Left kidney (tissue), 1 donor: ENCODE measurements at regions not wholly inside any gene's neighbourhood (a gene's known extent, or its start where the extent isn't known, plus 50 kb on each side); places are given as distances from the start of the nearest gene placed in this dataset.
"Not testable (repeated sequence)": the region's sequence is repeated elsewhere in the genome, so short reads cannot be mapped to it uniquely, and the experiment has no call there.

ENCODE experiments used
- DNase-seq: peaks from one replicate; pipeline ENCODE4 v3.0.0-alpha.2; 2013

DNA sequence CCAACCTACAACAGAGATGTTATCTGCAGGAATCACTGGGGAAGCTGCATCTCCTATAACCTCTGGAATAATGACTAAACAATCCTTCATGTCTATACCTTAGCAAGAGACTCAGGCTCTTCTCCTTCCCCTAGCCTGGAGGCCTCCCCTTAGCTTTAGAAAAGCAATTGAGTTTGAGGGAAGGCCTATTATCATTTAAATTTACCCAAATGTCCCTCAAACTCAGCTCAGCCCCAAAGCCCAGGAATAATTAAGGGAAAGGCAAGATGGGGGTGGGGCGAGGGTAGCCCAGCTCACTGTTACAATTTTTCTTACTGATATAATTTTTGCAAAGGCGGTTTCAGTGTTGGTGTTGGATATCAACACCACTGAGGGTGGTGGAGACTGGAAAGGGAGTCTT, 151.4 kb upstream of the EEA1 start:
- no peak for DNase-seq

DNA sequence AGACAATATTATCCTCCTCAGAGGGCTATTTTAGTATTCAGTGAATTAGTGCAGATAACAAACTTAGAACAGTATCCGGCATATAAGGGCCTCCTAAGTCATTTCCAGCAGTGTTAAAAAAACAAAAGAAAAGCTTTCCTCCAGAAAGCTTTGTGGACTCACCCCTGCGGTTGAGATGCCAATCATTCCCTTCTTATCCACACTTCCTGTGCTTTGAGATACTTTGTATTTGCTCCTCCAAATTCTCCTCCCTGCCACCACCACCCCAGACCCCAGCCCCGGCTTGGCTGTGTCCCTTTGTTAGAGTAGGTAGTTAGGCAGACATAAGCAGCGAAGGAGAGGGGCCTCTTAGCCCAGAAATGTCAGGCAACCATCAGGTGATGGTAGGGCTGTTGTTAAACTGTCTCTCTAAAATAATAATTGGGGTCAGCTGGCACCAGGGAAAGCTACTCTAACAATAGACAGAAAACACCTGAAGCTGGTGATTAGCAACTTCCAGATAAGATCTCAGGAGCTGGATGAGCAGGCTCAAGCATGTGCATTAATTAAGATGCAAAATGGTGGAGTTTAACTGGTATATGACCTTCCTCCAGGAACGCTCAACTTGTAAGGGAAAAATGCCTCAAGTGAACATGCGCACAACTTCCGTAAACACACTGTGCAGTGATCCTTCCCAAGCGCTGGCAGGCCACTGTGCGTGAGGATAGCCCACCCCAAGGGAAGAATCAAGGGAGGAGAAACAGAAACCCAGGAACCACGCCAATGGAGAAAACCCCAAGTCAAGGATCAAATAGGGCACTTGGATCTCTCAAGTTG, 152.1 kb upstream of the EEA1 start:
- no peak for DNase-seq

DNA sequence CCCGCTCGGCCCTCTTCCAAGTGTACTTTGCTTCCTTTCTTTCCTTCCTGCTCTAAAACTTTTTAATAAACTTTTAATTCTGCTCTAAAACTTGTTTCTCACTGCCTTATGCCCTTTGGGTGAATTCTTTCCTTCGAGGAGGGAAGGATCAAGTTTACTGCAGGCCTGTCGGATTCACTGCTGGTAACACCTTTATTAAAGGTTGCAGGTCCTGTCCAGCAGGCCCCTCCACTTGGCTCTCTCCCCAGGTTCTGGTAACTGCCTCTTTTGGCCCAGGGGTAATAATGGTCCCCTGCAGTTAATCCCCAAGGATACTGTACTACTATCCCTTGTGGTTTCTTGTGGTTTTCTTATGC, 152.7 kb upstream of the EEA1 start:
- no peak for DNase-seq

DNA sequence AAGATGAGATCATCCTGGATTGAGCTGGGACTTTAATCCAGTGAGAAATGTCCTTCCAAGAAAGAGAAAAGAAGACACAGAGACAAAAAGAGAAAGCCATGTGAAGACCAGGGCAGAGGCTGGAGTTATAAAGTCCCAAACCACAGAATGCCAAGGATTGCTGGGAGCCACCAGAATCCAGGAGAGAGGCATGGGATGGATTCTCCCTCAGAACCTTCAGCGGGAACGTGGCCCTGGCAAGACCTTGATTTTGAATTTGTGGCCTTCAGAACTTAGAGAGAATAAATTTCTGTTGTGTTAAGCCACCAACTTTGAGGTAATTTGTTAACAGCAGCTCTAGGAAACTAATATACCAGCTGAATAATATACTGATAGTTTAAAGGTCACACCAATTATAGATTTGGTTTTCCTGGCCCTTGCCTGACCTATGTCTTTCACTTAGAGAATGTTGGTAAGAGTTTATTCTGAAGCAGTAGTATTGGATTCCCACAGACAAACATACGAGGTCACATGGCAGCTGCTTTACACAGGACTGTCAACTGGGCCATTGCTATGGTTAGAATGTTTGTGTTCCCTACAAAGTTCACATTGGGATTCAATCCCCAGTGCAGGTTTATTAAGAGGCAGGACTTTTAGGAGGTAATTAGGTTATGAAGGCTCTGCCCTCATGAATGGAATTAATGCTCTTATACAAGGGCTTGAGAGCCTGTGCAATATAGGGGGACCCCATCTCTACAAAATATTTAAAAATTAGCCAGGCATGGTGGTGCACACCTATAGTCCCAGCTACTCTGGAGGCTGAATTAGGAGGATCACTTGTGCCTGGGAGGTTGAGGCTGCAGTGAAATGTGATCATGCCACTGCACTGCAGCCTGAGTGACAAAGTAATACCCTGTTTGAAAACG, 156.5 kb upstream of the EEA1 start:
- no peak for DNase-seq

DNA sequence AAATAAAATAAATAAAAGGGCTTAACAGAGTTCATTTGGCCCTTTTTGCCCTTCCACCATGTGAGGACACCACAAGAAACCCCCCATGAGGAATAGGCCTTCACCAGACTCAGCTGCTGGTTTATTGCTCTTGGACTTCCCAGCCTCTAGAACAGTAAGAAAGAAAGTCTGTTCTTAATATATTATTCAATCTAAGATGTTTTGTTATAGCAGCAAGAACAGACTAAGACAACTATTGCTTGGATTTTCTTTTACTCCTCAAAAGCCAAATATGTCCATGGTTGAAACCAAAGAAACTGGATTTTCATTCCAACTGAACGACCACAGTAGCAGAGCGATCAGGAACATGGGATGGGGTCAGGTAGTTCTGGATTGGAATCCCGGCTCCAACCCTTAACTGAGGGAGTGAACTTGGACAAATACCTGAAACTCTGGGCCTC, 157.2 kb upstream of the EEA1 start:
- no peak for DNase-seq

DNA sequence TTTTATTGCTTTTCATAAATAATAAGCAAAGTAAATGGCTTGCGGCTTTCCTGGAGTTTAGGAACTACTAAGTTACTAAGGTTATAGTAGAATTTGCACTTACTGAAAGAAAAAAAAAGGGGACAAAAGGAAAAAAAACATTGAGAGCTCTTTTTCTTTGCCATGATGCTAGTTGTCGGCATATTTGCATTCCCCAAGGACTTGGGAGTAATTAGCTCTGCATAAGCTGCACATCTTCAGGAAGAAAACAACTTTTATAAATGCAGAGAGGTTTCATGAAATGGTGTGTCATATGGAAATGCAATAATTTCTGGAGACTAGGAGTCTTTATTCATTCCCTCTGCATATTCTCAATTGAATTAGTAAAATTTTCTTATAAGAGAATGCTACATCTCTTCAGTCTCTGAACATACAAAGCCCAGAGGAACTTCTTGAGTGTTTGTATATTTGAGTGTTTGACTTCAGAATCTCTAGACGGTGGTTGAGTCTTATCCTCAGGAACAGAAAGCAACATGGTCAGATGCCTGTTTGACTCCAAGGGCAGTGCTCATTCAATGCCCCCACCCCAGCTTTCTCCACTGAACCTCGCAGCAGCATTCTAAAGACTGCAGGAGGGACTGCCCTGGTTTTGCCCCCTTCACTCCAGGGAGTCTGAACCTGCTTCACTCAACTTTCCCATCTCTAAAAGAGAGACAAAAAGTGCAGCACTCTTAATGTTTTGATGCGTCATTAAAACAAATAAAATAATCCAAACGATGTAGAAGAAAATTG, 158.9 kb upstream of the EEA1 start:
- DNase-seq, result no peak

DNA sequence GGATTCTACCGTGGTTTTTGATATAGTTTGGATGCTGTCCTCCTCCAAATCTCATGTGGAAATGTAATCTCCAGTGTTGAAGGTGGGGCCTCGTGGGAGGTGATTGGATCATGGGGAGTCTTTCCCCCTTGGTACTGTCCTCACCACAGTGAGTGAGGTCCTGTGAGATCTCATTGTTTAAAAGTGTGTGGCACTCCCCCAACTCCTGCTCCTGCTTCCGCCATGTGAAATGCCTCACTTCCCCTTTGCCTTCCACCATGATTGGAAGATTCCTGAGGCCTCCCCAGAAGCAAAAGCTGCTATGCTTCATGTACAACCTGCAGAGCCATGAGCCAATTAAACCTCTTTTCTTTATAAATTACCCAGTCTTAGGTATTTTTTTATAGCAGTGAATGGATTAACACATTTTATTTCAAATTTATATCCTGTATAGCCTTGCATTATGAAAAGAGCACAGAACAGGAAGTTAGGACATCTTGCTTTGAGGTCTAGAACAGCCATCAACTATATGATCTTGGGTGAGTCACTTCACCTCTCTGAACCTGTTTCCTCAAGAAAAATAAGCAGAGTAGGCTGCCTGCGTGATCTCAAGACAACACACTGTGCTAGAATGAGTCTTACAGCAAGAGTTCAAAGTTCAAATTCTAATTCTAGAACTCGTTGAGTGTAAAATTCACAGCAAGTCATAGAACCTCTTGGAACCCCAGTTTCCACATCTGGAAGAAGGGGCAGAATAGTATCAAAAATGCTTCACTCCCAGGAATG, 160.9 kb upstream of the EEA1 start:
- DNase-seq, result no peak

DNA sequence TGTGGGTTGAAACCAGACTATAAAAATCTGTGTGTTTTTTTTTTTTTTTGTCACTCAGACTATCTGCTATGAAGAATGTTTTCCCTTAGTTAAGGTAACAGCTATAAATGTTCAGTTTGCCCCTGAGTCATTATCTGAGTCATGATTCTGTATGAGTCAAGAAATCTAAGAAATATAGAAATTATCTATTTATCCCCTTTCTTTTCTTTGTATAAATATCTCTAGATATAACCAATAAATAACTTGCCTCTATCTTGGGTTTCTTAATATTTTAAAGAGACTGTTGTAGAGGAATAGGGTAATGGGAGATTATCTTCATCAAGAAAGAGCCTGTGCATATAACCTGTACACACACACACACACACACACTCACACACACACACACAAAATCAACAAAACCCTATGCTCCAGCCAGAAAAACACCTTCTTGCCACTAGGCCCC, 161.7 kb upstream of the EEA1 start:
- no peak for DNase-seq

DNA sequence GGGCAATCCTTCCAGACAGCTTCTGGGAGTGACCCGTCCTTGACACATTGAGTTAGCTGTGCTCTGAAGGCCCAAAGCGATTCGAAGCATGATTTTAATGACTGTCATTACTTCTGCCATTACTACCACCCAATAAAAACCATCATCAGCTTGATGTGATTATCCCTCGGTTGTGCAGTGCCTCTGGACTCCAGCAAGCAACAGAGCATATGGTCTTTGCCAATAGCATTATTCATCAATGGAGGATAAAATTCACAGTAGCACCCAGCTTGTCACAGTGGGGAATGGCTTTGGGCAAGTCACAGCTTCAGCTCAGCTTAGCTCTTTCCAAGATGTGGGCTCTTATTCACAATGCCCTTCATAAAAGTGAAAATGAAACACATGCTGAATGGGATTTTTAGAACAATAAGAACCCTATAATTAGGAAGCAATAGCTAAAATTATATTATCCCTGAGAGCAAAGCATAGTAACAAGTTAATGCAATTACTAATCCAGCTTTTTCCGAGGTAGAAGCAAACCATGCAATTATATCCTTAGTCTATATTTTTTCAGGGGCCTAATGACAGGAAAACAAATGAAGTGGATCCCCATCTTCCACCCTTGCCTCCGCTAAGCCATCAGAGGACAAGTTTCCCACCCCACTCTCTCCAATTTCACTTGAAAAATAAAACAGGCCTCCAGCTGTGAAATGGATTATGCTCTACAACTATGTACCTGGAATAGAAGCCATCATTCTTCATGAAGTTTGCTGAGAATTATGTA, 163.0 kb upstream of the EEA1 start:
- no peak for DNase-seq

DNA sequence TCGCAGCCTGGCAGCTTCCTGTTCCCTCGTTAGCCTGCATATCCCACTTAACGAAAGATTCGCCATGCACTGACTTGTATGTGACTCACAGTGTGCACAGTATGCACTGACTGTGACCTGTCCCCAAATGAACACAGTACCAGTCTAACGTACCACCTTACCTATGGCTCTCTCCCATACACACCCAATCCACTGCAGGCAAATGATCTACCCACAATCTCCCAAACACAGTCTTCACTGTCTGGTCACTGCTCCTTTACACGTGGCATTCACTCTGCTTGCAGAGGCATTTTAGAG, 163.5 kb upstream of the EEA1 start:
- no peak for DNase-seq

DNA sequence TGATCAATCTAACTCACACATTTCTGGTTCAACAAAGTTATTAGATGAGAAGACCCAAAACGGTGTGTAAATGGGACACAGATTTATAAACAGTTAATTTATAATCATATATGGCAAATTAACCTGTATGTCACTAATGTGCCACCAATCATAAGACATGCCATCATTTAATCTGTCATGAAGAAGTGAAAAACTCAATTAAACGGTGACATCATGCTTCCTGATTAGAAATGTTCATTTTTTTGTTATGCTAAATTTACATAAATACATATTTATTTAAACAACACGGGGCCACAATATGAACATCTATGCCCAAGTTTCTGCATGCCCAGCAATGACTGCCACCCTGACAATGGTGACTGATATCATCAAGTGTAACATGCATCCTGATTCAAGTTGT, 164.1 kb upstream of the EEA1 start:
- DNase-seq, result no peak

DNA sequence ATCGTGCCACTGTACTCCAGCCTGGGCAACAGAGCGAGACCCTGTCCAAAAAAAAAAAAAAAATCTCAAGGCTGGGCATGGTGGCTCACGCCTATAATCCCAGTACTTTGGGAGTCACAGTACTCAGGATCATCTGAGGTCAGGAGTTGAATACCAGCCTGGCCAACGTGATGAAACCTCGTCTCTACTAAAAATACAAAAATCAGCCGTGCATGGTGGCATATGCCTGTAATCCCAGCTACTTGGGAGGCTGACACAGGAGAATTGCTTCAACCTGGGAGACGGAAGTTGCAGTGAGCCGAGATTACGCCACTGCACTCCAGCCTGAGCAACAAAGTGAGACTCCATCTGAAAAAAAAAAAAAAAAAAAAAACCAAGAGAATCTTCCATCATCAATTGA, 165.1 kb upstream of the EEA1 start:
- not testable (repeated sequence) for DNase-seq

DNA sequence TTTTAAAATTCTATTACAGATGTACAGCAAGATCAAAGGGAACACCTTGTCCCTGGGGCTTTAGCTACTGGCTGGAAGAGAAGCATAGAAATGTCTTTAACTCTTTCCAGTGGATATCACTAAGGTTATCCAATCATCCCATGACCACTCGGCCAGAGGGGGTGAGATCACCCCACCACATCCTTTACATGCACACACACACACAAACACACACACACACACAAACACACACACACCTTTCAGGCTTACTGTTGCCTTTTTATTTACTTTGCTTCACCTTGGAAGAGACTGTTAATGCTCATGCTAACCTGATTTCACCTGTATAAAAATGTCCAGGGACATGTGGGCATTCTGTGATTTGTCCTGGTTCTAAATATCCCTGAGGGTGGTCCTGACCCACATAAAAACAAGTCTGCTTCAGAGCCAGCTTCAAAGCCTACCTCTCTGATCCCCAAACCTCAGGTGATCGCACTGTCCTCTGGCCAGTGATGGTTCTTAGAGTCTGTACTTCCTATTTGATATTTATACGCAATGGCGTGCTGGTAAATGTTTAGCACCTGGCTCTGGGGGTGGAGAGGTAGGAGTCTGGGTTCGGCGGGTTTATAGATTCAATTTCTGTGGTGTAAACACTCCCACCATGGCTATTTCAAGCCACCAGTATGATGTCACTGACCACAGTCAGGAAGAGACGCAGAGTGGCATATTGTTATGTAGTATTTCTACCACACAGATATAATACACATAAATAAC, 166.1 kb upstream of the EEA1 start:
- DNase-seq, result no peak

DNA sequence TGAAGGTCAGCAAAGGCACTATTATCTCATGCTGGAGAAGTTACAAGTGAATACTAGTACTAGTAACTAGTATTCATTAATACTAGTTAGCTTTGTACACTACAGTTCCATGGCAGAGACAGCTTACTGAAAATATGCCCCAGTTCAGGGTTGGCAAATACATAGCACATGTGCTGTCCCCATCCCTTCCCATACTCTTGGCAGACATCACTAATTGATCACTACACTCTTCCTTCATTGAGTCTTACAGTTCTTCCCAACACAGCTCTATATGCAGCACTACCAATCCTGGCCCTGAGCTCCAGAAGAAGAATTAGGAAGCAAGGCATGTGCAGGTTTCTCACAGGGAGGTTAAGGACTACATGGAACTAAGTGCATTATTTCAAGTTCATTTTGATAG, 168.3 kb upstream of the EEA1 start:
- no peak for DNase-seq

DNA sequence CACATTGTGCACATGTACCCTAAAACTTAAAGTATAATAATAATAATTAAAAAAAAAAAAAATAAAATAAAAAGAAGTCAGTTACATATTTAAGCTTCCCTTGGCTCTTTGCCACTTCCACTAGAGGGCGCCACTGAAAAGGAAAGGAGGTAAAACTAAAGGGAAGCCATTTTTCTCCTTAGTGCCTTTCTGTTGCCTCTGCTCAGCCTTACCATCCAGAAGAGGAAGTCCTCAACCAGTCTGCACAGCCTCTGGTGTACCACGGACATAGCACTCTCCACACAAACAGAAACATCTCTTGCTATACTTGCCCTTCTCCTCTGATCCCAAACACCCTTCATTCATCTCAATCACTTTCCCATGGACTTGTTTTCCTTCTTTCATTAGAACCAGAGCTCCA, 169.0 kb upstream of the EEA1 start:
- DNase-seq, result no peak

DNA sequence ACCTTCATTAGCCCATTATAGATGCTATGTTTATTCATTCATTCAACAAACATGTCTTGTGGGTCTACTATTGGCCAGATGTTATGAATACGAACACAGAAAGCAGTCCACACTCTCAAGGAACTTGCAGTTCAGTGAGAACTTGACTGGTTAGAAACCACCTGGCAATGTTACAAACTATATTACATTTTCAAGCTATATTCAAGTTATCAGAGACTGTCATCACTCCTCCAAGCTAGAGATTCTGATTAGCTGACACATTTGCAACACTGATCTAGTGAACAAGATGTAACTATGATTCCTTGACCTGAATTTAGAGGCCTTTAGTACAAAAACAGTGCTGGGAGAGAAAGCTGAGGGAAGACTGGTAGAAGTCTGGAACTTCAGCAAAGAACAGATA, 170.7 kb upstream of the EEA1 start:
- DNase-seq, result no peak

DNA sequence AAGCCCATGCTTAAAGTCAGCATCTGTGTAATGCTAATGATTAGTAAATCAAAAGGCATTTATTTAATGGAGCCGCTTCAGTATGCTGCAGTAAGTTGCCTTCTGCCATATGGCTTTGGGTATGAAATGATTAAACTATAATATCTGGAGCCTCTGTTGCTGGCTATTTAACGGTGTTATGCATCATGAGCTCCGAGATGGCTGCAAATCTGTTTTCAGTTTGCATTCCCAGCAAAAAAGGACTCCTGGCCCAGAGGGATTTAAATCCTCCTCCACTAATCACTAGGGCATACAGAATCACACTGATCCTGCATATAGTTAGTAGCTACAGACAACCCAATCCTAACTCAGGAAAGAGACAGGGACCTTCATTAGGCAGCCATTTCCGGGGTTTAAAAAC, 171.5 kb upstream of the EEA1 start:
- no peak for DNase-seq

DNA sequence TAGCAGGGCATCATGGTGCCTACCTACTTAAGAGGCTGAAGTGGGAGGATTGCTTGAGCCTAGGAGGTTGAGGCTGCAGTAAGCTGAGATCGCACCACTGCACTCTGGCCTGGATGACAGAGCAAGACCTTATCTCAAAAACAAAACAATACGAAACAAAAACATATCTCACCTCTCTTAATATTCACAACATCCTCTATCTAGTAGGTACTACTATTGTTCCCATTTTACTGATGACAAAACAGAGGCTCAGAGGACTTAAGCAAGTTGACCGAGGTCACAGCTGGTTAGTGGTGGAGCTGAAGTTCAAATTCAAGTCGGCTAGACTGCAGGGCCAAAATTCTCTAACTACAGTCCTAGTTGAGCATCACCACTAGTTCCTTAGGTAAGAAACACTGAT, 172.3 kb upstream of the EEA1 start:
- no peak for DNase-seq

DNA sequence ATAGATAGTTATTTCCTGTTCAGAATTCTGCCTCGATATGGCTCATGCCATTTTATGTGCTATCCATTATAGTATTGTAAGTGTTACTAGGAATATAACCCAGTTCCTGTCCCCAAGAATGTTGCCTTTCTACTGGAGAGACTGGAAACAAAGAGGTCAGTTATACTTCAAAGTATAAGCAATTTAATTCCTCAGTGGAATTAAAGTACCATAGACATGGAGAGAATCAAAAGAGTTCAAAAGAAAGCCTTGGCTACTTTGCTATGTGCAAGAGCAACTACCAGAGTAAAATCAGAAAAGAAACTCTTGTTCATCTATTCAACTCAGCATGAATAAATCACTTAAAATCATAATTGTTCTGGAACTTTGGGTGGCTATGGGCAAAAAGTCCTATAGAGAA, 173.2 kb upstream of the EEA1 start:
- no peak for DNase-seq

DNA sequence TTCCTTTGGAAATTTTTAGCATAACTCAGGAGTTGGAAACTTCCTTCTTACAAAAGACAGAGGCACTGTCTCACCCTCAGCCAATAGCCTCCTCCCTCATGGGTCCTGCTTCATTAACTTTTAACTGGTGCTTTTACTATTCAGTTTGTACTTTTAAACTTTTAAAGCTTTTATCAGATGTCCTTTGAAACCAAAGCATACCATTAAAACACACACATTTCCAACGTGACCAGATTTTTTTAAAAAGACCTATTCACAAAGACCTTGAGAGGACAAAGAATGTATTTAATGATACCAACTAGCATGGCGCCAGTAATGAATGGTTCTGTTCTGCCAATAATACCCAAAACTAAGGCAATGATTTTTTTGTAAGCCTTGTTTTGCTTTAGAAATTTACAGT, 173.6 kb upstream of the EEA1 start:
- DNase-seq, result no peak

DNA sequence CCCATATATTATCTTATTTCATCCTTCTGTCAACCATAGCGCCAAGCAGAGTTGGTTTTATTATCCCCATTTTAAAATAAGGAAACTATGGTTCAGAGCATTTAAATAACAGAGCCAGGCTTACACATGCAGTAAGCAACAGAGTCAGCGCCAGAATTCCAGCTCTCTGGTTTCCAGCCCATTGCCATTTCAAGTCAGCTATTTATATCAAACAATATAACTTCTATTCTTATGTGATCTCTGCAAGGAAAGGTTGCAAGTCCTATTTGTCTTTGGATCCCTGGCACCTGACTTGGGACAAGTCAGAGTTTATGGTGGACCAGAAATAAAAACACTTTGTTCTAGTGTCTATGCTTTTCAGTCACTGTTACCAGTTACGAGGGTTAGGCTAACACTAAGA, 174.1 kb upstream of the EEA1 start:
- DNase-seq, result no peak
